ENCODE measurements at regions not wholly inside any gene's neighbourhood (a gene's known extent, or its start where the extent isn't known, plus 50 kb on each side); places are given as distances from the start of the nearest gene placed in this dataset.
"Not testable (repeated sequence)": the region's sequence is repeated elsewhere in the genome, so short reads cannot be mapped to it uniquely, and the experiment has no call there.

GRCh38 chr1:66430815-66431214, 103.1 kb upstream of the SGIP1 start:
- peak; percentile 65 for TF ChIP-seq SETDB1 (IDR thresholded peaks at IDR 0.05; ENCODE audit: insufficient read length, low read length)
- H3K4me1 ChIP-seq (ENCODE audit: control insufficient read depth, insufficient read depth, low read length); H3K36me3 ChIP-seq (ENCODE audit: control insufficient read depth in 2 of 2, insufficient read depth in 1 of 2, low read length in 2 of 2); H3K9me3 ChIP-seq (ENCODE audit: control insufficient read depth, insufficient read depth, low read depth, low read length); H3K4me3 ChIP-seq (ENCODE audit: low read depth, low read length); POLR2A ChIA-PET; H3K27ac ChIP-seq (ENCODE audit: extremely low read depth, low read depth, low read length): not testable (repeated sequence)
- CTCF ChIA-PET, result interaction anchor here (0.8 to 2.7 kb wide), 2 partner anchors 15 to 36 kb away, joined by 3 to 11 read pairs; no protein-coding TSS in a partner anchor

GRCh38 chr1:66431999-66432398, 102.0 kb upstream of the SGIP1 start:
- Histone ChIP-seq H3K9me3 (ENCODE audit: control insufficient read depth, insufficient read depth, low read depth, low read length) (no peaks in the 10 kb centered on the region), H3K36me3 (ENCODE audit: control insufficient read depth in 2 of 2, insufficient read depth in 1 of 2, low read length in 2 of 2) (no peaks in the 10 kb centered on the region), H3K4me3 (ENCODE audit: low read depth, low read length) (no peak overlapping the region), H3K4me1 (ENCODE audit: control insufficient read depth, insufficient read depth, low read length) (no peaks in the 10 kb centered on the region), H3K27ac (ENCODE audit: extremely low read depth, low read depth, low read length) (no peak overlapping the region)
- no peak for TF ChIP-seq ZNF174 (tag by site-specific recombination; IDR thresholded peaks at IDR 0.05)
- TF ChIP-seq ZNF19 (tag by site-specific recombination; IDR thresholded peaks at IDR 0.05; ENCODE audit: low read depth), result no peak
- TF ChIP-seq ZNF580 (tag by site-specific recombination; IDR thresholded peaks at IDR 0.05), result no peak
- no peak for TF ChIP-seq ZNF280D (tag by site-specific recombination; IDR thresholded peaks at IDR 0.05)
- no peak for TF ChIP-seq OSR2 (tag by site-specific recombination; IDR thresholded peaks at IDR 0.05)
- TF ChIP-seq SCRT1 (tag by site-specific recombination; IDR thresholded peaks at IDR 0.05; ENCODE audit: borderline replicate concordance), result no peak
- no peak for TF ChIP-seq ZNF830 (tag by site-specific recombination; IDR thresholded peaks at IDR 0.05; ENCODE audit: low read depth)
- no peak for TF ChIP-seq ZNF114 (tag by site-specific recombination; IDR thresholded peaks at IDR 0.05)
- TF ChIP-seq ZNF837 (tag by site-specific recombination; IDR thresholded peaks at IDR 0.05), result no peak
- no peak for TF ChIP-seq ZNF629 (tag by site-specific recombination; IDR thresholded peaks at IDR 0.05)
- no peak for TF ChIP-seq TCF7L2 (IDR thresholded peaks at IDR 0.05; ENCODE audit: borderline replicate concordance, low read depth, low read length)
- TF ChIP-seq ZNF747 (tag by site-specific recombination; IDR thresholded peaks at IDR 0.05), result no peak
- TF ChIP-seq ZNF571 (tag by site-specific recombination; IDR thresholded peaks at IDR 0.05), result no peak
- ChIA-PET CTCF (interaction anchor here (1.1 to 2.7 kb wide), 2 partner anchors 14 to 1196 kb away, joined by 3 to 11 read pairs; no protein-coding TSS in a partner anchor), POLR2A (no interaction called here)

- no peak overlapping the region for H3K27ac ChIP-seq (ENCODE audit: extremely low read depth, low read depth, low read length)
- CTCF ChIA-PET, result interaction anchor here (1.0 to 4.8 kb wide), 3 partner anchors 12 to 181 kb away, joined by 3 to 47 read pairs (median 11); no protein-coding TSS in a partner anchor
- POLR2A ChIA-PET, result no interaction called here
- H3K4me3 ChIP-seq (ENCODE audit: low read depth, low read length), result no peak overlapping the region
- no peaks in the 10 kb centered on the region for H3K9me3 ChIP-seq (ENCODE audit: control insufficient read depth, insufficient read depth, low read depth, low read length)
- no peaks in the 10 kb centered on the region for H3K4me1 ChIP-seq (ENCODE audit: control insufficient read depth, insufficient read depth, low read length)
- H3K36me3 ChIP-seq (ENCODE audit: control insufficient read depth in 2 of 2, insufficient read depth in 1 of 2, low read length in 2 of 2), result no peaks in the 10 kb centered on the region
- TF ChIP-seq ZEB2 (tag by site-specific recombination; IDR thresholded peaks at IDR 0.05) (no peak), ZNF366 (tag by site-specific recombination; conservative IDR thresholded peaks at IDR 0.05) (no peak), ZNF175 (tag by site-specific recombination; IDR thresholded peaks at IDR 0.05) (no peak), TSHZ1 (tag by site-specific recombination; IDR thresholded peaks at IDR 0.05; ENCODE audit: borderline replicate concordance) (no peak), ZNF837 (tag by site-specific recombination; IDR thresholded peaks at IDR 0.05) (no peak), ZNF133 (tag by site-specific recombination; IDR thresholded peaks at IDR 0.05) (no peak), ZBTB48 (tag by site-specific recombination; IDR thresholded peaks at IDR 0.05) (no peak), RBAK (tag by site-specific recombination; IDR thresholded peaks at IDR 0.05) (no peak), ZNF248 (tag by site-specific recombination; IDR thresholded peaks at IDR 0.05) (no peak), ZNF211 (tag by site-specific recombination; IDR thresholded peaks at IDR 0.05; ENCODE audit: low read depth) (no peak), ZNF621 (tag by site-specific recombination; IDR thresholded peaks at IDR 0.05) (no peak), ZNF391 (tag by site-specific recombination; IDR thresholded peaks at IDR 0.05; ENCODE audit: borderline replicate concordance, low read depth) (no peak), ZNF155 (tag by site-specific recombination; IDR thresholded peaks at IDR 0.05) (no peak), ZNF529 (tag by site-specific recombination; IDR thresholded peaks at IDR 0.05; ENCODE audit: insufficient replicate concordance) (no peak), SP7 (tag by site-specific recombination; IDR thresholded peaks at IDR 0.05) (no peak)
Observed at GRCh38 chr1:66433611-66434010, 100.3 kb upstream of the SGIP1 start.
